HG02798 (cell line): ENCODE measurements at regions not wholly inside any gene's neighbourhood (a gene's known extent, or its start where the extent isn't known, plus 50 kb on each side); places are given as distances from the start of the nearest gene placed in this dataset.

ENCODE experiments used
- ATAC-seq: cut with Tn5 transposase; IDR thresholded peaks from one replicate; pipeline ENCODE4 v1.9.1; 2021; ENCODE audit warnings: mild to moderate bottlenecking; ENCODE audit not compliant: unreplicated experiment, poor library complexity

- no peak for ATAC-seq
These were observed 69.6 kb downstream of the MDH1 start for GRCh38 chr2:63658176-63658968.

GRCh38 chr2:63660060-63660459 lies 71.3 kb downstream of the MDH1 start:
- ATAC-seq = no peak

GRCh38 chr2:63661076-63661475 lies 72.3 kb downstream of the MDH1 start:
- ATAC-seq = no peak

GRCh38 chr2:63662028-63662804 lies 73.5 kb downstream of the MDH1 start:
- ATAC-seq = no peak

GRCh38 chr2:63663013-63663864 lies 74.5 kb downstream of the MDH1 start:
- no peak for ATAC-seq

- no peak for ATAC-seq
These were observed 76.3 kb downstream of the MDH1 start for GRCh38 chr2:63665091-63665490.

GRCh38 chr2:63665846-63666475 lies 77.2 kb downstream of the MDH1 start:
- no peak for ATAC-seq

GRCh38 chr2:63667132-63667700 lies 78.5 kb downstream of the MDH1 start:
- no peak for ATAC-seq

GRCh38 chr2:63668000-63668399 lies 79.2 kb downstream of the MDH1 start:
- no peak for ATAC-seq

GRCh38 chr2:63668466-63668865 lies 79.7 kb downstream of the MDH1 start:
- ATAC-seq = no peak

- ATAC-seq = no peak
These were observed 80.8 kb downstream of the MDH1 start for GRCh38 chr2:63669596-63669995.

GRCh38 chr2:63673865-63674533 lies 85.2 kb downstream of the MDH1 start:
- no peak for ATAC-seq

GRCh38 chr2:63675026-63675425 lies 86.3 kb downstream of the MDH1 start:
- no peak for ATAC-seq

GRCh38 chr2:63676135-63676534 lies 87.4 kb downstream of the MDH1 start:
- ATAC-seq = peak; percentile 43

GRCh38 chr2:63678085-63678484 lies 89.3 kb downstream of the MDH1 start:
- ATAC-seq = no peak

- ATAC-seq = no peak
These were observed 89.8 kb downstream of the MDH1 start for GRCh38 chr2:63678551-63678950.

GRCh38 chr2:63679252-63679855 lies 90.6 kb downstream of the MDH1 start:
- no peak for ATAC-seq

GRCh38 chr2:63680455-63680854 lies 91.7 kb downstream of the MDH1 start:
- ATAC-seq = no peak

GRCh38 chr2:63681896-63682295 lies 93.1 kb downstream of the MDH1 start:
- no peak for ATAC-seq
